GM12874 (cell line): ENCODE measurements at regions not wholly inside any gene's neighbourhood (a gene's known extent, or its start where the extent isn't known, plus 50 kb on each side); places are given as distances from the start of the nearest gene placed in this dataset.

Experiments used
- CTCF ChIP-seq: IDR thresholded peaks from 2 replicates; pipeline ENCODE4 v1.5.1; 2011; ENCODE audit warnings: low read depth, mild to moderate bottlenecking, control low read depth, low read length, moderate library complexity; ENCODE audit not compliant: insufficient read depth

- no peak for TF ChIP-seq CTCF
These were observed 202.0 kb upstream of the SEMA3C start for GRCh38 chr7:81120803-81121202.

- no peak for TF ChIP-seq CTCF
These were observed 201.3 kb upstream of the SEMA3C start for GRCh38 chr7:81120111-81120510.

GRCh38 chr7:81114633-81115032, 195.8 kb upstream of the SEMA3C start:
- TF ChIP-seq CTCF, result no peak

- TF ChIP-seq CTCF, result no peak
These were observed 193.9 kb upstream of the SEMA3C start for GRCh38 chr7:81112731-81113130.

GRCh38 chr7:81111781-81112540, 193.1 kb upstream of the SEMA3C start:
- TF ChIP-seq CTCF, result no peak

GRCh38 chr7:81111358-81111757, 192.5 kb upstream of the SEMA3C start:
- no peak for TF ChIP-seq CTCF

- no peak for TF ChIP-seq CTCF
These were observed 191.8 kb upstream of the SEMA3C start for GRCh38 chr7:81110673-81111072.
